Kidney tubule cell (primary cell): ENCODE measurements at regions not wholly inside any gene's neighbourhood (a gene's known extent, or its start where the extent isn't known, plus 50 kb on each side); places are given as distances from the start of the nearest gene placed in this dataset.
"Not testable (repeated sequence)": the region's sequence is repeated elsewhere in the genome, so short reads cannot be mapped to it uniquely, and the experiment has no call there.

Source experiments
- DNase-seq: peaks from one replicate; pipeline ENCODE4 v3.0.0-alpha.2; 2018; ENCODE audit warnings: low spot score

GRCh38 chr2:186381573-186381972, 104.5 kb upstream of the ZC3H15 start:
- DNase-seq = no peak

- DNase-seq = no peak
Measured at GRCh38 chr2:186382932-186383331, 103.1 kb upstream of the ZC3H15 start.

GRCh38 chr2:186384226-186384625, 101.8 kb upstream of the ZC3H15 start:
- DNase-seq = no peak

- DNase-seq = not testable (repeated sequence)
Measured at GRCh38 chr2:186385638-186386201, 100.3 kb upstream of the ZC3H15 start.

- no peak for DNase-seq
Measured at GRCh38 chr2:186399082-186399644, 86.9 kb upstream of the ZC3H15 start.

- no peak for DNase-seq
Measured at GRCh38 chr2:186405842-186406241, 80.2 kb upstream of the ZC3H15 start.

GRCh38 chr2:186407611-186408010, 78.4 kb upstream of the ZC3H15 start:
- DNase-seq = no peak

GRCh38 chr2:186410802-186411201, 75.3 kb upstream of the ZC3H15 start:
- no peak for DNase-seq

- DNase-seq = peak; percentile 55
Measured at GRCh38 chr2:186422226-186422625, 63.8 kb upstream of the ZC3H15 start.

- no peak for DNase-seq
Measured at GRCh38 chr2:186423481-186423880, 62.6 kb upstream of the ZC3H15 start.

- no peak for DNase-seq
Measured at GRCh38 chr2:186424265-186424664, 61.8 kb upstream of the ZC3H15 start.

GRCh38 chr2:186425576-186425975, 60.5 kb upstream of the ZC3H15 start:
- no peak for DNase-seq

- DNase-seq = no peak
Measured at GRCh38 chr2:186426153-186427016, 59.7 kb upstream of the ZC3H15 start.

- not testable (repeated sequence) for DNase-seq
Measured at GRCh38 chr2:186427017-186427350, 59.1 kb upstream of the ZC3H15 start.

- no peak for DNase-seq
Measured at GRCh38 chr2:186427970-186428369, 58.1 kb upstream of the ZC3H15 start.

- peak; percentile 2 for DNase-seq
Measured at GRCh38 chr2:186429104-186429503, 57.0 kb upstream of the ZC3H15 start.

GRCh38 chr2:186431306-186431705, 54.8 kb upstream of the ZC3H15 start:
- DNase-seq = no peak

- no peak for DNase-seq
Measured at GRCh38 chr2:186433040-186433439, 53.0 kb upstream of the ZC3H15 start.

- DNase-seq = no peak
Measured at GRCh38 chr2:186433777-186434432, 52.2 kb upstream of the ZC3H15 start.
